ENCODE measurements at regions not wholly inside any gene's neighbourhood (a gene's known extent, or its start where the extent isn't known, plus 50 kb on each side); places are given as distances from the start of the nearest gene placed in this dataset.

GRCh38 chr2:238606311-238606710 lies 179.6 kb downstream of the ASB1 start:
- Histone ChIP-seq H3K4me3 (ENCODE audit: low read depth, low read length) (no peak overlapping the region), H2AFZ (ENCODE audit: insufficient read depth, low read length, poor library complexity) (no peak overlapping the region), H3K36me3 (ENCODE audit: control insufficient read depth in 1 of 2, insufficient read depth in 2 of 2, low read length in 2 of 2) (no peaks in the 10 kb centered on the region), H2BK5ac (ENCODE audit: low read depth, low read length, poor library complexity) (no peak overlapping the region), H3K4ac (ENCODE audit: low read depth, low read length) (no peak overlapping the region), H3K79me1 (ENCODE audit: low read length) (no peaks in the 10 kb centered on the region), H3K9ac (ENCODE audit: low read length) (no peak overlapping the region), H4K91ac (ENCODE audit: low read depth, low read length) (no peak overlapping the region), H3K27me3 (ENCODE audit: insufficient read depth, low read length) (no peaks in the 10 kb centered on the region), H4K8ac (ENCODE audit: low read depth, low read length) (no peak overlapping the region), H3K14ac (ENCODE audit: low read length) (no peak overlapping the region), H2BK120ac (ENCODE audit: insufficient read depth, low read length, poor library complexity) (no peak overlapping the region), H3K9me3 (ENCODE audit: insufficient read depth, low read depth, low read length) (peaks cover 2% of the 10 kb centered on the region), H2BK12ac (ENCODE audit: low read length) (no peak overlapping the region), H3K4me1 (ENCODE audit: control insufficient read depth in 1 of 2, insufficient read depth in 2 of 2, low read length in 2 of 2) (no peaks in the 10 kb centered on the region), H3K23ac (ENCODE audit: low read length) (no peak overlapping the region), H4K12ac (ENCODE audit: low read depth, low read length) (no peak overlapping the region), H3K27ac (ENCODE audit: low read depth, low read length) (no peak overlapping the region), H3K4me2 (ENCODE audit: low read length) (no peak overlapping the region), H2AK5ac (ENCODE audit: low read length) (no peak overlapping the region), H3K18ac (ENCODE audit: low read length) (no peak overlapping the region), H3K79me2 (ENCODE audit: control insufficient read depth, insufficient read depth, low read length, poor library complexity) (no peaks in the 10 kb centered on the region)
- no CpG with 5 or more reads among the region's 4 CpGs for WGBS (ENCODE audit: extremely low coverage, insufficient coverage, insufficient read length)
- DNase-seq: no peak

GRCh38 chr2:238613610-238614009 lies 186.9 kb downstream of the ASB1 start:
- no peaks in the 10 kb centered on the region for H3K79me2 ChIP-seq (ENCODE audit: control insufficient read depth, insufficient read depth, low read length, poor library complexity)
- no peak overlapping the region for H2BK12ac ChIP-seq (ENCODE audit: low read length)
- H3K36me3 ChIP-seq (ENCODE audit: control insufficient read depth in 1 of 2, insufficient read depth in 2 of 2, low read length in 2 of 2): no peaks in the 10 kb centered on the region
- no peak for DNase-seq
- no peak overlapping the region for H2BK120ac ChIP-seq (ENCODE audit: insufficient read depth, low read length, poor library complexity)
- no peak overlapping the region for H4K12ac ChIP-seq (ENCODE audit: low read depth, low read length)
- H3K4me2 ChIP-seq (ENCODE audit: low read length): no peak overlapping the region
- no peak overlapping the region for H3K9ac ChIP-seq (ENCODE audit: low read length)
- H4K8ac ChIP-seq (ENCODE audit: low read depth, low read length): no peak overlapping the region
- H2BK5ac ChIP-seq (ENCODE audit: low read depth, low read length, poor library complexity): no peak overlapping the region
- no peaks in the 10 kb centered on the region for H3K79me1 ChIP-seq (ENCODE audit: low read length)
- no peak overlapping the region for H3K23ac ChIP-seq (ENCODE audit: low read length)
- H3K18ac ChIP-seq (ENCODE audit: low read length): no peak overlapping the region
- no peaks in the 10 kb centered on the region for H3K27me3 ChIP-seq (ENCODE audit: insufficient read depth, low read length)
- H3K27ac ChIP-seq (ENCODE audit: low read depth, low read length): no peak overlapping the region
- no peak overlapping the region for H3K4me3 ChIP-seq (ENCODE audit: low read depth, low read length)
- no peak overlapping the region for H2AFZ ChIP-seq (ENCODE audit: insufficient read depth, low read length, poor library complexity)
- peaks cover 2% of the 10 kb centered on the region for H3K9me3 ChIP-seq (ENCODE audit: insufficient read depth, low read depth, low read length)
- no peak overlapping the region for H3K14ac ChIP-seq (ENCODE audit: low read length)
- no peaks in the 10 kb centered on the region for H3K4me1 ChIP-seq (ENCODE audit: control insufficient read depth in 1 of 2, insufficient read depth in 2 of 2, low read length in 2 of 2)
- no peak overlapping the region for H4K91ac ChIP-seq (ENCODE audit: low read depth, low read length)
- no peak overlapping the region for H2AK5ac ChIP-seq (ENCODE audit: low read length)
- no peak overlapping the region for H3K4ac ChIP-seq (ENCODE audit: low read depth, low read length)
- WGBS (ENCODE audit: extremely low coverage, insufficient coverage, insufficient read length): no CpG with 5 or more reads among the region's 5 CpGs

GRCh38 chr2:238614376-238614775 lies 187.6 kb downstream of the ASB1 start:
- Histone ChIP-seq H2BK120ac (ENCODE audit: insufficient read depth, low read length, poor library complexity) (no peak overlapping the region), H4K12ac (ENCODE audit: low read depth, low read length) (no peak overlapping the region), H2BK12ac (ENCODE audit: low read length) (no peak overlapping the region), H3K79me2 (ENCODE audit: control insufficient read depth, insufficient read depth, low read length, poor library complexity) (no peaks in the 10 kb centered on the region), H2AFZ (ENCODE audit: insufficient read depth, low read length, poor library complexity) (no peak overlapping the region), H3K36me3 (ENCODE audit: control insufficient read depth in 1 of 2, insufficient read depth in 2 of 2, low read length in 2 of 2) (no peaks in the 10 kb centered on the region), H2AK5ac (ENCODE audit: low read length) (no peak overlapping the region), H3K4ac (ENCODE audit: low read depth, low read length) (no peak overlapping the region), H3K9ac (ENCODE audit: low read length) (no peak overlapping the region), H3K27ac (ENCODE audit: low read depth, low read length) (no peak overlapping the region), H3K4me1 (ENCODE audit: control insufficient read depth in 1 of 2, insufficient read depth in 2 of 2, low read length in 2 of 2) (no peaks in the 10 kb centered on the region), H3K79me1 (ENCODE audit: low read length) (no peaks in the 10 kb centered on the region), H3K4me2 (ENCODE audit: low read length) (no peak overlapping the region), H3K23ac (ENCODE audit: low read length) (no peak overlapping the region), H4K91ac (ENCODE audit: low read depth, low read length) (no peak overlapping the region), H3K18ac (ENCODE audit: low read length) (no peak overlapping the region), H3K9me3 (ENCODE audit: insufficient read depth, low read depth, low read length) (peaks cover 2% of the 10 kb centered on the region), H3K14ac (ENCODE audit: low read length) (no peak overlapping the region), H3K4me3 (ENCODE audit: low read depth, low read length) (no peak overlapping the region), H2BK5ac (ENCODE audit: low read depth, low read length, poor library complexity) (no peak overlapping the region), H4K8ac (ENCODE audit: low read depth, low read length) (no peak overlapping the region), H3K27me3 (ENCODE audit: insufficient read depth, low read length) (no peaks in the 10 kb centered on the region)
- no peak for DNase-seq

GRCh38 chr2:238615187-238615586 lies 188.5 kb downstream of the ASB1 start:
- H2AK5ac ChIP-seq (ENCODE audit: low read length): no peak overlapping the region
- H4K12ac ChIP-seq (ENCODE audit: low read depth, low read length): no peak overlapping the region
- H3K79me1 ChIP-seq (ENCODE audit: low read length): no peaks in the 10 kb centered on the region
- no peaks in the 10 kb centered on the region for H3K79me2 ChIP-seq (ENCODE audit: control insufficient read depth, insufficient read depth, low read length, poor library complexity)
- no peak overlapping the region for H4K8ac ChIP-seq (ENCODE audit: low read depth, low read length)
- H3K14ac ChIP-seq (ENCODE audit: low read length): no peak overlapping the region
- H3K36me3 ChIP-seq (ENCODE audit: control insufficient read depth in 1 of 2, insufficient read depth in 2 of 2, low read length in 2 of 2): no peaks in the 10 kb centered on the region
- H3K4me2 ChIP-seq (ENCODE audit: low read length): no peak overlapping the region
- no peak overlapping the region for H4K91ac ChIP-seq (ENCODE audit: low read depth, low read length)
- no peak overlapping the region for H3K27ac ChIP-seq (ENCODE audit: low read depth, low read length)
- H2AFZ ChIP-seq (ENCODE audit: insufficient read depth, low read length, poor library complexity): no peak overlapping the region
- H3K4me3 ChIP-seq (ENCODE audit: low read depth, low read length): no peak overlapping the region
- no peak overlapping the region for H3K23ac ChIP-seq (ENCODE audit: low read length)
- no peak overlapping the region for H2BK5ac ChIP-seq (ENCODE audit: low read depth, low read length, poor library complexity)
- H2BK12ac ChIP-seq (ENCODE audit: low read length): no peak overlapping the region
- H3K27me3 ChIP-seq (ENCODE audit: insufficient read depth, low read length): no peaks in the 10 kb centered on the region
- no peak overlapping the region for H3K4ac ChIP-seq (ENCODE audit: low read depth, low read length)
- peaks cover 2% of the 10 kb centered on the region for H3K9me3 ChIP-seq (ENCODE audit: insufficient read depth, low read depth, low read length)
- no peak for DNase-seq
- H2BK120ac ChIP-seq (ENCODE audit: insufficient read depth, low read length, poor library complexity): no peak overlapping the region
- H3K18ac ChIP-seq (ENCODE audit: low read length): no peak overlapping the region
- no peak overlapping the region for H3K9ac ChIP-seq (ENCODE audit: low read length)
- H3K4me1 ChIP-seq (ENCODE audit: control insufficient read depth in 1 of 2, insufficient read depth in 2 of 2, low read length in 2 of 2): no peaks in the 10 kb centered on the region
- WGBS (ENCODE audit: extremely low coverage, insufficient coverage, insufficient read length): no CpG with 5 or more reads among the region's 5 CpGs

Measured in trophoblast cell (in vitro differentiated cells and primary cell).